Brain microvascular endothelial cell (primary cell): ENCODE measurements at regions not wholly inside any gene's neighbourhood (a gene's known extent, or its start where the extent isn't known, plus 50 kb on each side); places are given as distances from the start of the nearest gene placed in this dataset.

ENCODE experiments used
- DNase-seq: peaks from one replicate; pipeline ENCODE4 v3.0.0-alpha.2; 2020
- H3K27ac ChIP-seq: fragments of 250-450 bp; sonication (Bioruptor Pico); 2 replicates; pipeline ENCODE4 v1.5.1; 2020; ENCODE audit warnings: mild to moderate bottlenecking, moderate library complexity
- H3K27me3 ChIP-seq: fragments of 250-450 bp; sonication (Bioruptor Pico); replicated peaks from 2 replicates; pipeline ENCODE4 v1.5.1; 2020; ENCODE audit warnings: mild to moderate bottlenecking
- H3K36me3 ChIP-seq: fragments of 250-450 bp; sonication (Bioruptor Pico); replicated peaks from 2 replicates; pipeline ENCODE4 v1.5.1; 2020; ENCODE audit warnings: mild to moderate bottlenecking
- H3K4me3 ChIP-seq: 2 replicates; pipeline ENCODE4 v1.5.1; 2011; ENCODE audit warnings: low read depth, mild to moderate bottlenecking, control low read depth, low read length, moderate library complexity
- in situ Hi-C: cut with HindIII; loops from 2 replicates; pipeline ENCODE4 v1.10.0; 2017; ENCODE audit warnings: low sequenced_read_pairs, low pct_ligation_motif_present
- TF ChIP-seq, protein P1 (sequence below): IDR thresholded peaks from 2 replicates; pipeline ENCODE4 v1.5.1; 2011; ENCODE audit warnings: low read depth, mild to moderate bottlenecking, moderate library complexity, low read length, control low read depth, inconsistent platforms; ENCODE audit errors: missing control alignments

DNA sequence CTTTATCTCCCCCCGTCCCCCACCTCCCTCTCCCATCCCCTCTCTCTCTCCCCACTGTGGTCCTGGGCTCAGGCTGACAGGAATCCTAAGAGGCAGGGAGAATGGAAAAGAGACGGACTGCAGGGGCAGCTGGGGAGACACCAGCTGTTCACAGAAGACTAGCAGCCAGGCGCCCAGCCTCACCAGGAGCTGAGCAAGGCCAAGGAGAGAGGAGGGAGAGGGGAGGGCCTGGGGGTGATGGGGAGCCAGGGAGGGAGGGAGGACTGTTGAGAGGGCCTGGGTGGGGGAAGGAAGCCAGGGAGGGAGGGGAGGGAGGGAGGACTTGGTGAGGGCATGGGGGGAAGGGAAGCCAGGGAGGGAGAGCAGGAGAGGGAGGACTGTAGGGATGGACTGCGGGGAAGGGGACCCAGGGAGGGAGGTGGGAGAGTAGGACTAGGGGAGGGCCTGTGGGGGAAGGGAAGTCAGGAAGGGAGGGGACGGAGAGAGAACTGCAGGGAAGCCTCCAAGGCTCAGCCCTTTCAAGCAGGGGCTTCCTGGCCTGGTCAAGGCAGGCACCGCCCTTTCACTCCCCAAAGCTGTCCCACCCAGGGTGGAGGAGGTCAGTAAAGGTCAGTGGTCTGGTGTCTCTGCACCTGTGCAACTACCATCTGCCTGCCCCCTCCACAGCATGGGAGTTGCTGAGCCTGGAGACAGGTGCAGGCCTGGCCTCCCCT lies 517.7 kb upstream of the MYT1L start:
- TF ChIP-seq, protein P1, sequence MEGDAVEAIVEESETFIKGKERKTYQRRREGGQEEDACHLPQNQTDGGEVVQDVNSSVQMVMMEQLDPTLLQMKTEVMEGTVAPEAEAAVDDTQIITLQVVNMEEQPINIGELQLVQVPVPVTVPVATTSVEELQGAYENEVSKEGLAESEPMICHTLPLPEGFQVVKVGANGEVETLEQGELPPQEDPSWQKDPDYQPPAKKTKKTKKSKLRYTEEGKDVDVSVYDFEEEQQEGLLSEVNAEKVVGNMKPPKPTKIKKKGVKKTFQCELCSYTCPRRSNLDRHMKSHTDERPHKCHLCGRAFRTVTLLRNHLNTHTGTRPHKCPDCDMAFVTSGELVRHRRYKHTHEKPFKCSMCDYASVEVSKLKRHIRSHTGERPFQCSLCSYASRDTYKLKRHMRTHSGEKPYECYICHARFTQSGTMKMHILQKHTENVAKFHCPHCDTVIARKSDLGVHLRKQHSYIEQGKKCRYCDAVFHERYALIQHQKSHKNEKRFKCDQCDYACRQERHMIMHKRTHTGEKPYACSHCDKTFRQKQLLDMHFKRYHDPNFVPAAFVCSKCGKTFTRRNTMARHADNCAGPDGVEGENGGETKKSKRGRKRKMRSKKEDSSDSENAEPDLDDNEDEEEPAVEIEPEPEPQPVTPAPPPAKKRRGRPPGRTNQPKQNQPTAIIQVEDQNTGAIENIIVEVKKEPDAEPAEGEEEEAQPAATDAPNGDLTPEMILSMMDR, result no peak
- DNase-seq, result no peak
- H3K4me3 ChIP-seq, result no peak overlapping the region
- H3K27ac ChIP-seq, result no peak overlapping the region
- in situ Hi-C loops, result no loop called here
- no peaks in the 10 kb centered on the region for H3K36me3 ChIP-seq
- no peaks in the 10 kb centered on the region for H3K27me3 ChIP-seq

- Histone ChIP-seq H3K27ac (no peak overlapping the region), H3K4me3 (no peak overlapping the region), H3K27me3 (no peaks in the 10 kb centered on the region), H3K36me3 (no peaks in the 10 kb centered on the region)
- TF ChIP-seq, protein P1, result no peak
- DNase-seq, result no peak
- in situ Hi-C loops, result no loop called here
These were observed 517.1 kb upstream of the MYT1L start for GRCh38 chr2:2848198-2848597.

DNA sequence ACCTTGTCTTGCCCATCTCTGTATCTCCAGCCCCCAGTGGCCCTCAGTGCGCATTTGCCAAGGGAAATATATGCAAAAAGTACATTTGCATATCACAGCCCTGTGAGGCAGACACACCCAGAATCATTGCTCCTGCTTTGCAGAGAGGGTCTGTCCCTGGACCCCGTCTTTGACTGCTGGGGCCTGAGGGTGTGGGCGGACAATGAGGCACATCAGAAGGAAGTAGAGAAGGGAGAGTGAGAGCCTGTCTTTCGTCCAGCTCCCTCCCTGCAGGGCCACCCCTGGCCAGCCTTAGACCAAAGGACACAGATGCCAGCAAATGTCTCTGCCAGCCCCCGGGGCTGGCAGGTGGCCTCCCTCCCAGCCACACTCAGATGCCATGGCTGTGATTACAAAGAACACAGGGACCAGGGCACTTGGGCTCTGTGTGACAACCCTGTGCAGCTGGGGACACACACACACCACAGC lies 516.2 kb upstream of the MYT1L start:
- in situ Hi-C loops, result no loop called here
- Histone ChIP-seq H3K27ac (no peak overlapping the region), H3K4me3 (no peak overlapping the region), H3K36me3 (no peaks in the 10 kb centered on the region), H3K27me3 (no peaks in the 10 kb centered on the region)
- TF ChIP-seq, protein P1, result no peak
- DNase-seq, result no peak

DNA sequence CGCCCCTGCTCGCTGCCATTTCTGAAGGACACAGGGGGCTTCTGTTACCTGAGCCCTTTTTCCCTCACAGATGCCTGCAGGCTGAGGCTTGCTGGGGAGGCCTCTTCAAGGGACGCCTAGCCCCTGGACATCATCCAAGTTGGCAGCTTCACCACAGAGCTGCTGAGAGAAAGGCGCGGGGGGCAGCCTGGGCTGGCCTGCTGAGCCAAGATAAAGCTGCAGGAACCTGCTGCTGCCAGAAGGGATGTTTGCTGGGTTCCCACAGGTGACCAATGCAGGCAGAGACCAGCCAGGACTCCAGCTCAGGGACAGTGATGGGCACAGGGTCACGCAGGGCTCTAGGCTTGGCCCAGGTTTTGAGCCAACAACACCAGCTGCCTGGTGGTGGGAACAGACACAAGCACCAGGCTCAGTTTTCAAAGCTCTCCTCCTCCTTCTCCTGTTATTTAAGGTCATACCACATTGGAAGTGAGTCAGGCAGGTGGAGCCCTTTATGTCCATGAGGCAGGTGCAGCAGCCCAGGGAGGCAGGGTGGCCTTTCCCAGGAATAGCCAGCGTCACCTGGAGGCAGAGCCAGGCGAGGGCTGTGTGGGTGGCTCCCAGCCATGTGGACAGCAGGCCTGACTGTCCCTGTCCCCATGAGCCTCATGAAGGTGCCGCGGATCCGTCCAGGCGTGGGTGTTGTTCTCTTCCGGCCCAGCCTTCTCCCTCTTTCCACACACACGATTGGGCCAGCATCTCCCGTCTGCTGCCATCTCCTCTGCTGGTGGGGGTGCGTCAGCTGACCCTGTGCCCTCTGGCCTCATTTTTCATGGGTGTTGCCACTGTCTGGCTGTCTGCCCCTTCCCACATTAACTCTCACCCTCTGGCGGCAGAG lies 515.5 kb upstream of the MYT1L start:
- no peak for DNase-seq
- H3K27me3 ChIP-seq, result no peaks in the 10 kb centered on the region
- no peak overlapping the region for H3K27ac ChIP-seq
- in situ Hi-C loops, result no loop called here
- H3K36me3 ChIP-seq, result no peaks in the 10 kb centered on the region
- TF ChIP-seq, protein P1, result no peak
- no peak overlapping the region for H3K4me3 ChIP-seq

DNA sequence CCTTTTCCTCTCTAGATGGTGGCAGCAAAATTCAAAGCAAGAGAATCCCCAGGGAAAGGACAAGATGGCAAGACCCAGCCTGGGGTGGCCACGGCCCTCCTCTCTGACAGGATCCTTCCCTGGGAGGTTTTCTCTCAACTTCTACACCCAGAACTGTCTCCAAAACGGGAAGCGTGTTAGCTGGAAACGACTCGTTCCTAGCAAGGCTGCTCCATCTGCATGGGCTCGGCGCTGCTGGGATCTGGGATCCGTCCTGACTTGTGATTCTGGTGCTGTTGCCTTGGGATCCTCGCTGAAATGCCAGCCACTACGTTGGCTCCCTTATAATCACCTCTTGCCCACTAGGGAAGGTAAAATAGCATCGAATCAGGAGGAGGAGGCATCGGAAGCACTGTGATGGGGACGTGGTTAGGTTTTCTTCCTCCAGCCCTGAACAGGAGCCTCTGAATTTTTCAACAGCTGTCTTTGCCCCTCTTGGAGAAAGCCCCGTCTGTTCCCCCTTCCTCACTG lies 514.8 kb upstream of the MYT1L start:
- Histone ChIP-seq H3K36me3 (no peaks in the 10 kb centered on the region), H3K27ac (no peak overlapping the region), H3K27me3 (no peaks in the 10 kb centered on the region), H3K4me3 (no peak overlapping the region)
- in situ Hi-C loops, result no loop called here
- TF ChIP-seq, protein P1, result no peak
- no peak for DNase-seq
